Jurkat, Clone E6-1 (cell line): ENCODE measurements at regions not wholly inside any gene's neighbourhood (a gene's known extent, or its start where the extent isn't known, plus 50 kb on each side); places are given as distances from the start of the nearest gene placed in this dataset.

Source experiments
- DNase-seq: peaks from one replicate; pipeline ENCODE4 v3.0.0-alpha.2; 2011; ENCODE audit warnings: low read depth, low spot score
- H3K4me3 ChIP-seq: 2 replicates; pipeline ENCODE4 v1.5.1; 2011; ENCODE audit warnings: mild to moderate bottlenecking, low read length, control low read depth, moderate library complexity

DNA sequence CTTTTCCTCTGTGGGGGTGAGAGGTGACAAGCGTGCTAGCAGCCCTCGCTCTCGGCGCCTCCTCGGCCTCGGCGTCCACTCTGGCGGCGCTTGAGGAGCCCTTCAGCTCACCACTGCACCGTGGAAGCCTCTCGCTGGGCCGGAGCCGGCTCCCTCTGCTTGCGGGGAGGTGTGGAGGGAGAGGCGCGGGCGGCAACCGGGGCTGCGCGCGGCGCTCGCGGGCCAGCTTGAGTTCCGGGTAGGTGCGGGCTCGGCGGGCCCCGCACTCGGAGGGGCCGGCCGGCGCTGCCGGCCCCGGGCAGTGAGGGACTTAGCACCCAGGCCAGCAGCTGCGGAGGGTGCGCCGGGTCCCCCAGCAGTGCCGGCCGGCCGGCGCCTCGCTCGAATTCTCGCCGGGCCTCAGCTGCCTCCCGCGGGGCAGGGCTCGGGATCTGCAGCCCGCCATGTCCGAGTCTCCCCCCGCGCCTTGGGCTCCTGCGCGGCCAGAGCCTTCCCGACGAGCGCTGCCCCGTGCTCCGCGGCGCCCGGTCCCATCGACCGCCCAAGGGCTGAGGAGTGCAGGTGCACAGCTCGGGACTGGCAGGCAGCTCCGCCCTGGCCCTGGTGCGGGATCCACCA, 352.8 kb upstream of the PODXL start:
- DNase-seq, result no peak
- no peak overlapping the region for H3K4me3 ChIP-seq

DNA sequence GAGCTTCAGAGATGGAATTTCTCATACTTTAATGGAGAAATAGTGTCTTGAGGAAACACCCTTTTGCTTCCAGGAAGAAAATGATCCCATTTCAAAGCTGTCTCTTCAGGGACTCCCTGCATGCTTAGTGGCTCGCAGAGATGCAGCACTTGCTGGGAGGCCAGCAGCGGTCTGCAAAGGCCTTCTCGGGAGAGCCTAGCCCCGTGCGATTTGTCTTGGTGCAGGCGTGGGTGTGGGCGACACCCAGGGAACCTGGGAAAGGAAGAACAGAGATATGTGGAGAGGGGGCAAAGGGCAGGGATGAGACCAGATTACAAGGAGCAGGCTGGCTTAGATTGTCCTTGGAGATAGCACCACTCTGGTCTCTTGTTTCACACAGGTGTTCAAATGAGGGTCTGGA, 352.3 kb upstream of the PODXL start:
- H3K4me3 ChIP-seq, result no peak overlapping the region

DNA sequence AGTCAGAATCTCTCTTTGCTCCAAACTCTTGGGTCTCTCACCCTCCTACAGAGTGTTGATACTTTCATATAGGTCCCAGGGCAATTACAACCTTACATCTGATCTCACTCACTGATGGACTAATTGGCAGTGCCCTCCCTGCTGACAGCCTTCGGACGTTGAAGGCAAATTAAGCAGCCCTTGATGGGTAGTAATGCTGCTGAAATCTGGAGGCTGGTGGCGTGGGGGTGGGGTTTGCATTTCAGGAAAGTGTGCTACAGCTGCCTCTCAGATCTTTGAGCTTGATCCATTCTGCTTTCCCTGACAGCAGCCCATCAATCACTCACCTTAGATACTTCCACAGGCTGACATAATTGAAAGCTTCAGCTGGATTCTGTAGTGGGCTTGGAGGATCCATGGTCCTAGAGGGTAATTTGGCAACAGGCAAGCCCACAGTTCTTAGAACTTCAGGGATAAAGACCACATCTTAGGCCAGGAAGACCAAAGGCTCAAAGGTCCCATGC, 349.1 kb upstream of the PODXL start:
- no peak overlapping the region for H3K4me3 ChIP-seq
- DNase-seq, result no peak

More for the DNA sequence above, 352.3 kb upstream of the PODXL start:
- DNase-seq, result no peak

DNA sequence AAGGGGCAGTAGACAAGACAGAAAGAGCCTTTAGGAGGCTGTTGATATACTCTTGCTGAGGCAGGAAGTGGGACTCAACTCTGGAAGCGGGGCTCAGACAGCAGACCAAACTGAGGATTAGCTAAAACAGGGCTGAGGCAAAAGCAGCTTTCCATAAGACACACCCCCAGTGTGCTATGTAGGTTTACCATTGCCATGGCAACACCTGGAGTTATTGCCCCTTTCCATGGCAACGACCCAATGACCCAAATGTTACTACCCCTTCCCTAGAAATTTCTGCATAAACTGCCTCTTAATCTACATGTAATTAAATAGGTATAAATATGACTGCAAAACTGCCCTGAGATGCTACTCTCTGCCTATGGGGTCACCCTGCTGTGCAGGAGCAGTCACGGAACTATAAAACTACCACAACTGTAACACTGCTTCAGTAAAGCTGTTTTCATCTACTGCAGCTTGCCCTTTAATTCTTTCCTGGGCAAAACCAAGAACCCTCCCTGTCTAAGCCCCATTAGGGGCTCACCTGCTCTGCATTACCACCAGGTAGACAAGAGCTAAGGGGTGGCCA, 348.4 kb upstream of the PODXL start:
- DNase-seq, result no peak
- H3K4me3 ChIP-seq, result no peak overlapping the region

DNA sequence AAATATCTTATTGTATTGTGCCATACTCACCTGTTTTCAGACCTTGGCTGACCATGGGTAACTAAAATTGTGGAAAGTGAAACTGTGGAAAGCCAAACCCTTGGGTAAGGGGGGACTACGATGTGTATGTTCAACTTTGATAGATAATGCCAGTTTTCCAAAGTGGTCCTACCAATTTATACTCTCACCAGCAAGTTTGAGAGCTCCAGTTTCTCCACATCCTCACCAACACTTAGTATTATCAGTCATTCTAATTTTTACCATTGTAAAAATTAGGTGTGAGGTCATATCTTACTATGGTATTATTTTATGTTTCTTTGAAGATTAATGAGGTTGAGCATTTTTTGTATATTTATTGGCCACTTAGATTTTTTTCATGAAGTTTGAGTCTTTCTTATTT, 346.9 kb upstream of the PODXL start:
- DNase-seq, result no peak
- H3K4me3 ChIP-seq, result no peak overlapping the region

DNA sequence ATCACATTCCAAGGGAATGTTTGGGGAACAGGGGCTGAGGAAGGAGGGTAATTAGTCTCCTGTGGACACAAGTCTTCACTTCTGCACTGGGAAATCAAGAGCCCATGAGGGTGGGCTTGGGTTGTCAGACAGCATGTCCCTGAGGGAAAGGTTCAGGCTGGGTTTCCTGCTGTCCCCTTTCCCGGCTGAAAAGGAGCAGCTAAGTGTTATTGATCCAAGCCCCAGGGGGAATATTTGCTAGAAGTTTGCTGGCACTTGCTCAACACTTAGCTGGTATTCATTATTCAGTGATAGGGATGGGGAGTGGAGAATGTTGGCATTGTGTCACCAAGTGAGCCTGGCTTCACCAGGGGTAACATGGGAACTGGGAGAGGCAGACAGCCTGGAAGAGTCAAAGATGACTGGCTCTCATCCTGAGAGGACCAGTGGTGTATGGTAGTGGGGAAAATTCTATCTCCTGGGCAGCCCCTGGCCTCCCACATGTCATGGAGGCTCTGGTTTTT, 344.4 kb upstream of the PODXL start:
- no peak for DNase-seq
- no peak overlapping the region for H3K4me3 ChIP-seq

DNA sequence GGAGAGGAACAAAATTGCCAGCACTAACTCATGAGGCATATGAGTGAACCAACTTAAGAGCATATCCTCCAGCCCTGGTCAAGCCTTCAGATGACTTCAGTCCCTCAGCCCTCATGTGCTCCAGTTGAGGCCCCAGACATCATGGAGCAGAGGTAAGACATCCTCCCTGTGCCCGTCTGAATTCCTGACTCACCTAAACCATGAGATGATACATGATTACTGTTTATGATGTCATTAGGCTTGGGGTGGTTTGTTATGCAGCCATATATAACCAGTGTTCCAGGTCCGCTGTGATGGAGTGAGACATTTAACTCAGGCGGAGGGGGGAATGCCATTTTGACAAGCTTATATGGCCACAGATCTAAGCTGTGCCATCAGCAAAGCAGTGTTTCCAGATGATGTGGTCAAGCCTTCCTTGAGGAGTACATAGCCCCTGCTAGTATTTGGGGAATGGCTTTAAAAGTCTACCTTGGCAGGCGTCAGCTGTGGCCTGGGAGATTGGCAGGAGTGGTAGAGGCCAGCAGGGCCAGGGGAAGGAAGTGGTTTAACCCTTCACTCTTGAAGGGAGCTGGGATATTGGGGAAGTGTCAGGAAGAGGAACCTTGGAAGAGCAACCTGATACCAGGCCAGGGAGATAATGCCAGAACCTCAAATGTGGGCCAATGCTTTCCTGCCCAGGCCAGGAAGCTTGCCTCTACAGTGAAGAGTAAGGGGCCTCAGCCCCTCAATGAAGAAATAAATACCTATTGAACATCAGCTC, 343.0 kb upstream of the PODXL start:
- no peak for DNase-seq
- no peak overlapping the region for H3K4me3 ChIP-seq

DNA sequence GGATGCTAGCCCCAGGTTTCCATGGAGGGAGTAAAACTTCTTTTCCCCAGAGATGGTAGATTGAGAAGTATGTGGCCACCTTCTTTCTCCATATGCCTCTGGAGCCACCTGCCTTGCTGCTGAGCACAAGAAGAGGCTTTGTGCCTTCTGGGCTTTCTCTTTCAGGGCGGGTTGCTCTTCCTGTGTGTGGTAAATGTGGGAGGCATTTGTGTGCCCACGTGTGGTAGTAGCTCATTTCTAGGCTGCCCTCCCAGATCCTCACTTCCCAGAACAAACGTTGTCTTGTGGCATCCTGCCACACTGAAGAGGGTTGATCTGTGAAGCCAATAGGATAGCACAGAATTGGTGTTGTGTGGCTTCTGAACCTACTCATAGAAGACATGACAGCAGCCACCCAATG, 342.0 kb upstream of the PODXL start:
- DNase-seq, result peak; percentile 89
- no peak overlapping the region for H3K4me3 ChIP-seq

DNA sequence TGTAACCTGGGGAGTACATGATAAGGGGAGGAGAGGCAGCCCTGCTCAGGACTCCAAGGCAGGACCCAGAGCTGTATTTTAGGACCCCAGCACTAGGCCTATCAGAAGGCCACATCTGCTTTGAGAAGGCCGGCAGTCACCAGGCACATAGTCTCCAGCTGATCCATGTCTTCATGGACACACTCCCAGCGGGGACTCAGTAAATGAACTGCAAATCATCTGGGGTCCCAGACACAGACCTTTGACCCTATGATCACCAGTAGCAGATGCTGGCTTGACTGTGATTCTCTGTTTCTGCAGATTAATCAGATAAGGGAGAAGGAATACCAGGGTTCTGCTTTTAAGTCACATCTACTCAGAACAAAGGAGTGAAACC, 341.4 kb upstream of the PODXL start:
- no peak for DNase-seq
- H3K4me3 ChIP-seq, result no peak overlapping the region

DNA sequence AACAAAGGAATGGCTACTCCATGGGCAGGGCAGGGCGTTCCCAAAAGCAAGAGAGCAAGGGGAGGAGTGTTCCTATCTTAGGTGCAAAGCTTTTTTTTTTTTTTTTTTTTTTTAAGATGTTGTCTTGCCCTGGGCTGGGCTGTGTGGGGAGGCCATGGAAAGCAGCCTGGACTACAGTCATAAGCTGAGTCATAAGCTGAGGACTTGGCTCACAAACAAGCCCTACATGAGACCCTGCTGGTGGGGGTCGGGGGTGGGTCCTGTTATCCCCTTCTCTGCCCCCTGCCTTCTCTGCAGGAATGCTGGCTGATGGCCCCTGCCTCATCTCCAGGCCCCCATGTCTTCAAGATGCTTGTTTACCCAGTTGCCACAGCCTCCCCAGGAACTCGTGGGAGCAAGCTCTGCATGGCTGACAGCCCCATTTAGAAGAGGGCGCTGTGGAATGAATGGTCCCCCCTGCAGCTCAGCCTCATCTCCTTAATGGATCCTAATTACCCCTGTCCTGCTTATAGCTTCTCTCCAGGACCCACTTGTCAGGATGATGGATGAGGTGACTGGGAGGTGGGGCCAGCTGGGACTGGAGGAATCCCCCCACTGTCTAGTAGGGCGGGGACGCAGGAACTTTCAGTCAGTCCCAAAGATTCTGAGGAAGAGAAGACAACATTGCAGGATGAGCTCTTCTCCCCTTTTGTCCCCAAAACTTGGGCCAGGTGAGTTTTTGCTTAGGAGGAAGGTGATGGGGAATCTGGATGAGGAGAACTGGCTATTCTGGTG, 340.8 kb upstream of the PODXL start:
- no peak for DNase-seq
- H3K4me3 ChIP-seq, result no peak overlapping the region

DNA sequence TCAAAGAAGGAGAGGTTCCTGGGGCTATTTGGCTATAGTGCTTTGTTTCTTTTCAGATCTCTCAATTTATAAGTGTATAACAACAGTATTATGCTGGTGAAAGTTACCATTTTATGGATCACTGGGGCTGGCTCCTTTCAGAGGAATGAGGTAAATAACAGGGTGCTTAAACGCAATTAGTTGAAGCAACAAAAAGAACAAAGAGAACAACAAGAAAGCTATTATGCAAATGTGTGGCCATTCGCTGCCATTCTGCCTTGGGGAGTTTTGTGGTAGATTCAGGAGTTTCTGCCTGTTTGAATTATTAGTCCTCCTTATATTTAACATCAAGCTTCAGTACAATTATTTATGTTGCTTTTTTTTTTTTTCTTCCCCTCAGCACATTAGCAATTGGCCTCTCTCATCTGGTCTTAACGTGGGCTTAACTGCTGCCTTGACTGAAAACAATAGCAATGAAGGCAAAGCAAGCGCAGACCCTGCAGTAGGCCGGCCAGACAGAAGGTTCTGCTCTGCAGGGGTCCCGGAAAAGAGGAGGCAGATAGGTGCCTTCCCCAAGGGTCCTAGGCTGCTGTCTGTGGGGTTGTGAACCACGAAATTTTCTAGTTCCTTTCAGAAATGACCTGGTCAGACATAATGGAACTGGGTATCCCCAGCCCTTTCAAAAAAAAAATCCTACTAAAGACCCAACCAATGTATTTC, 339.9 kb upstream of the PODXL start:
- DNase-seq, result no peak
- H3K4me3 ChIP-seq, result no peak overlapping the region

DNA sequence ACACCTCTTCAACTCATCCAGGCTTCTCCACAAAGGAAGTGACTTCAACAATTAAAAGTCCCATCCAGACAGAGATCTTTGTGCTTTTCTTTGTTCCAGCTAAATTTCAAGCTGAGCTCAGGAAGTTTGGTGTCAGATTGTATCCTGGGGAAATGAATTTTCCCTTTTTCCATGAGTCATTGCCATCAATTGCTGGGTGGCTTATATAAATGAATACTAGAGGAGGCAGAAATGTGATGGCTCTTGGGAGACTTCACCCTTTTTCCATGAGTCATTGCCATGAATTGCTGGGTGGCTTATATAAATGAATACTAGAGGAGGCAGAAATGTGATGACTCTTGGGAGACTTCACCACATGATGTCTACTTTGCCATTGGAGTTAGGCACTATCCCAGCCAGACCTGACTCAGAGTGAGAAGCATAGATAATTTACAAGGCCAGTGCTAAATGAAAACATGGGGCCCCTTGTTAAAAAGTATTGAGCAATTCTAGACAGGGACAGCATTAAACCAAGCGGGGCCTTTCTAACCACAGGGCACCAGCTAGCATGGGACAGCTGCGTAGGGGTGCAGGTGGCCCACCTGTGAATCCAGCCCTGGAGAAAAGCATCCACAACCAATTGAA, 339.2 kb upstream of the PODXL start:
- DNase-seq, result no peak
- no peak overlapping the region for H3K4me3 ChIP-seq

DNA sequence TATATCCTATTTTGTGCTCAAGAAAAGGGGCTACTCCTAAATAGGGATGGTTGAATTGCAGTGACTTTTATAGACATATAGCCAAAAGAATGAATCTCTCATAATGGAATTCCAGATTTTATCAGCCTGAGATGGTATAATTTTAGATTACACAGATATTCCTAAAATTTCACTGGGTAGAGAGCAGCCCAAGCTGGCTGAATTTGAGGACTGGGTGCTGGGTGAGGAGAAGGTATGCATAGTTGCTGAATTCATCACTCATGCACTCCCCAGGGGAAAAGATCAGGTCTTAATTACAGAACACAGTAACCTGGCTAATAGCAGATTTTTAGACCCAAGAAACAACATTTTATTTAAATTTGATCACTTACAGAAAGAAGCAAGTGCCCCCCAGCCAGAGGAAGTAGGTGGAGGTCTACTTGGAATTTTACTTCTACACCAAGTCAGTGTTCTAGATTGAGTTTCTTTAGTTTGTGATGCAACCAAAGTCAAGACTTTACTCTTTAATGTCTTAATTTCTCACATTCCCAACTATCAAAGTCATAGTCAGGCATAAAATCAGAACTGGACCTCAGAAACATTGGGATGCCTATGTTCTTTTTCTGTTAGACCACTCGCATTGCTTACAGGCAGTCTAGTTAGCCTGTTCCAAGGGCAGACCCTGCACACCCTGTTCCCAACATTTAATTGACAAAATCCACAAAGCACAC, 337.4 kb upstream of the PODXL start:
- H3K4me3 ChIP-seq, result no peak overlapping the region
- no peak for DNase-seq

DNA sequence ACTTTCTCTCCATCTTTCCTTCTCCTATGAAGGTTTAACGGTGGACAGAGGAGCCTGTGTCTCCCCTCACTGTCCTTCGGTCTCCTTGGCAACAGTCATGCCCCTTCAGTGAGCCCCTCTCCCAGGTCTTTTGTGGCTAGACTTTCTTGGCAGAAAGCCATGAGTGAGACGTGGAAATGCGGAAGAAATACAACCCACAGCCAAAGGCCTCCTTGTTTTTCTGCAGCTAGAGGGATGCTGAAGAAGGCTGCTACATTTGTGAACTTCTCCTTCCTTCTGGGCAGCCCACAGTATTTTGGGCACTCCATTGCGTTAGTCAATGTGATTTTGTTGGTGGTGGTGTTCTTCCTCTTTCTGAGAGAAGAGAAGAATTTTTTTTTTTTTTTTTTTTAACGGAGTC, 333.7 kb upstream of the PODXL start:
- no peak overlapping the region for H3K4me3 ChIP-seq
- no peak for DNase-seq

DNA sequence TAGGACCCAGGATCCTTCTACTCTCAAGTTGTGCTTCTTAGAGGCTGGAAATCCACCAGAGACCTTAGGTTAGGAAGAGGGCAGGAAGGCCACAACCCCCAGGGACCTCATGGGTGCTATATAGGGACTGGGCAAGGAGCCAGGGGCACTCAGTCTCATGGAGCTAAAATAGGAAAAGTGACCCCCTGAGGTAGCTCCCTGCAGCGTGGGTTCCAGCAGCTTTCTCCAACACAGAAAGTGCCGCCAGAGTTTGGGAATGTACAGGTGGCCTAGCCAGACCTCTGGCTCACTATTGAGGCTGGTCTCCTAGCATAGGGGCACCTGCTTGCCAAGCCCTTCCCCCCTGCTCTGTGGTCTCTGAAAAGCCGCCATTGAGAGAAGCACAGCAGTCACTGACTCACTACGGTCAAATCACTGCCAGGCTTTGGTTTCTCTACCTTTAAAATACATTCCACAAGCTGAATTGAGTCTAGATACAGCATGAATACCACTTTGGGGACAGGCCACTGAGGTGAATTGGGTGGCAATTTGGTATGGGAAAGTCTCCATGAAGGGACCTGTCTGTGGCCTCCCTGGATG, 333.2 kb upstream of the PODXL start:
- H3K4me3 ChIP-seq, result no peak overlapping the region
- DNase-seq, result no peak

DNA sequence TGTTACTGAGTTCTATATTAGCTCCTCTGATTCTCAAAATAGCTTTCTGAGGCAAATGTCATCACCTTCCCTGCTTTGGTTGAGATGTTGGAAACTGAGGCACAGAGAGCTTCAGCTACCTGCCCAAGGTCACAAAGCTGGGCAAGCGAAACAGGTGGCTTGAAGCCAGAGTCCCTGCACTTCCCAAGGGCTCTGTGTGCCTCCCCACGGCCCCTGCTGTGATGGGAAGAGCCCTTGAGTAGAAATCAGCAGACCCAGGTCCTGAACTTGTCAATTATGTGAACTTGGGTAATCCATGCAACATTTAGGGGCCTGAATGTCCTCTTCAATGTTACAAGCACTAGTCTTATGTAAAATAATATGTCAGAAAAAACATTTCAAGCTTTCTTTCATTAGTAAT, 327.3 kb upstream of the PODXL start:
- no peak for DNase-seq
- H3K4me3 ChIP-seq, result no peak overlapping the region

DNA sequence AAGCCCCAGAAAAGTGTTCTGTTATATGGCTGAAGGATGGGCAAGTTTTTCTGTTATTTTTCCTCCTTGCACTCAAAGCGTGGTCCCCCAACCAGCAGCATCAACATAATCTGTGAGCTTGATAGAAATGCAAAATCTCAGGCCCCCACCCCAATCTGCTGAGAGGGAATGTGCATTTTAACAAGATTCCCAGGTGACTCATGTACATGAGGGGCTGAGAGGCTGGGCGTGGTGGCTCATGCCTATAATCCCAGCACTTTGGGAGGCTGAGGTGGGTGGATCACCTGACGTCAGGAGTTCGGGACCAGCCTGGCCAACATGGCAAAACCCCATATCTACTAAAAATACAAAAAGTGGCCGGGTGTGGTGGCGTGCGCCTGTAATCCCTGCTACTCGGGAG, 326.8 kb upstream of the PODXL start:
- no peak for DNase-seq
- H3K4me3 ChIP-seq, result no peak overlapping the region

DNA sequence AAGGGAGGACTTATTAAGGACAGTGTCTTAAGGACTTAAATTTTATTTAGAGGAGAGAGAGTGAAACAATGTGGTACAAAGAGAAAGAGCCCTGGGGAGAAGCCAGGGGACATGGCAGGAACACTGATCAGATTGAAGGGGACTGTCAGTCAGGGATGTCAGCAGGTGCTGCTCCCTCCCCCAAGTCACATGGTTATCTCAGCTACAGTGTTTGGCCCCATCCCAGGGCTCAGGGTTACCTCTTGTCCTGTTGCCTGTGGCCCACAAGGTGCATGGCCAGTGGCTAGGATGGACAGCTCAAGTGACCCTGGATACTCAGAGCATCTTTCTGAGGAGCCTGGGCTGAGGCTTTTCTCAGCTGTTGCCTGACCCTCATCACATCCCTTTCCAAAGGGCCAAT, 325.9 kb upstream of the PODXL start:
- no peak for DNase-seq
- H3K4me3 ChIP-seq, result no peak overlapping the region
